IPS DF 4.7 (cell line): ENCODE measurements at regions not wholly inside any gene's neighbourhood (a gene's known extent, or its start where the extent isn't known, plus 50 kb on each side); places are given as distances from the start of the nearest gene placed in this dataset.

Source experiments
- DNase-seq: peaks from one replicate; pipeline ENCODE4 v3.0.0-alpha.2; 2013; ENCODE audit warnings: low spot score; ENCODE audit errors: extremely low read depth

DNA sequence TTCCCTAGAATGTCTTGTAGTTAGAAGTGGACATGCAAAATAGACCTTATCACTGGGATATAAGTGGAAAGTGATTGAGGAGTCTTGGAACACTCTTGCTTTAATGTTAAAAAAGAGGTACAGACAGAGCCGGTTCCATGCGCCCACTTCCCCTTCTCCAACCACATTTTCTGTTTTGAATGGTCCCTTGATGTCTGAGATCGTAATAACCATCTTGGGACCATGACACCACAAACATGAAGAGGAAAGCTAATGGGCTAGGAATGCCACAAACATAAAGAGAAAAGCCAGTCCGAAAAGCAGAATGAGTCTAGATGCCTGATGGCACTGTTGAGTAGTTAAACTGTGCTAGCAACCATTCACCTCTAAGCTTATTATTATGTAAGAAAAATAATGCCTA is 54.8 kb upstream of the SPON1 start:
- DNase-seq = no peak

- DNase-seq = no peak
Measured at GRCh38 chr11:13908535-13908934, 54.0 kb upstream of the SPON1 start.
